SU-DHL-6 (cell line): ENCODE measurements at regions not wholly inside any gene's neighbourhood (a gene's known extent, or its start where the extent isn't known, plus 50 kb on each side); places are given as distances from the start of the nearest gene placed in this dataset.

ENCODE experiments used
- H2AFZ ChIP-seq: fragments of 200-600 bp; sonication (generic); 2 replicates; pipeline ENCODE4 v1.6.1; 2014; ENCODE audit warnings: low read depth, mild to moderate bottlenecking, moderate library complexity, mixed read lengths, antibody characterized with exemption, low read length; ENCODE audit not compliant: severe bottlenecking
- H3F3A ChIP-seq: fragments of 200-600 bp; shearing (Covaris generic); 2 replicates; pipeline ENCODE4 v1.6.0; 2016; ENCODE audit warnings: antibody characterized with exemption, mild to moderate bottlenecking; ENCODE audit not compliant: insufficient read depth
- H3K27ac ChIP-seq: fragments of 200-600 bp; sonication (generic); 2 replicates; pipeline ENCODE4 v1.5.1; 2016; ENCODE audit warnings: low read depth, mild to moderate bottlenecking, low read length, moderate library complexity, mixed read lengths
- H3K27me3 ChIP-seq: fragments of 200-600 bp; sonication (generic), shearing (Covaris generic); 2 replicates; pipeline ENCODE4 v1.6.0; 2014; ENCODE audit warnings: mild to moderate bottlenecking, low read length
- H3K36me3 ChIP-seq: fragments of 200-600 bp; sonication (generic); 2 replicates; pipeline ENCODE4 v1.6.1; 2014; ENCODE audit warnings: mild to moderate bottlenecking, low read length, mixed read lengths
- H3K4me2 ChIP-seq: fragments of 300-600, 200-600 bp; shearing (Covaris generic), sonication (generic); 2 replicates; pipeline ENCODE4 v1.6.0; 2014; ENCODE audit warnings: low read length, low read depth, mild to moderate bottlenecking; ENCODE audit not compliant: poor library complexity, severe bottlenecking
- H3K4me3 ChIP-seq: fragments of 200-600 bp; sonication (generic); 2 replicates; pipeline ENCODE4 v1.5.1; 2014; ENCODE audit warnings: antibody characterized with exemption, low read length, mild to moderate bottlenecking, mixed read lengths; ENCODE audit not compliant: insufficient read depth, poor library complexity, severe bottlenecking
- H3K79me2 ChIP-seq: fragments of 200-600 bp; sonication (generic); 2 replicates; pipeline ENCODE4 v1.6.1; 2014; ENCODE audit warnings: mild to moderate bottlenecking, low read length, moderate library complexity; ENCODE audit not compliant: insufficient read depth
- H3K9ac ChIP-seq: fragments of 200-600 bp; sonication (generic); 2 replicates; pipeline ENCODE4 v1.7.0; 2014; ENCODE audit warnings: mild to moderate bottlenecking, low read length
- H3K9me2 ChIP-seq: fragments of 200-600 bp; sonication (generic); replicated peaks from 2 replicates; pipeline ENCODE4 v1.6.1; 2014; ENCODE audit warnings: low read length; ENCODE audit not compliant: insufficient read depth
- H3K9me3 ChIP-seq: fragments of 200-600 bp; sonication (generic); 2 replicates; pipeline ENCODE4 v1.6.1; 2014; ENCODE audit warnings: low read length, mixed read lengths; ENCODE audit not compliant: insufficient read depth
- H4K20me1 ChIP-seq: fragments of 200-600 bp; sonication (generic); 2 replicates; pipeline ENCODE4 v1.6.1; 2014; ENCODE audit warnings: low read depth, mild to moderate bottlenecking, antibody characterized with exemption, low read length, moderate library complexity, mixed read lengths
- CTCF ChIP-seq: fragments of 200-600 bp; sonication (generic); IDR thresholded peaks from one replicate; pipeline ENCODE4 v1.5.1; 2017; ENCODE audit warnings: antibody characterized with exemption, mild to moderate bottlenecking, low read length, moderate library complexity; ENCODE audit not compliant: insufficient read depth, poor library complexity, severe bottlenecking
- EZH2phosphoT487 ChIP-seq: fragments of 200-600 bp; sonication (generic), shearing (Covaris generic); conservative IDR thresholded peaks from 2 replicates; pipeline ENCODE4 v1.6.1; 2018; ENCODE audit warnings: mild to moderate bottlenecking, antibody characterized with exemption, low read length, moderate library complexity, mixed read lengths

- peak overlapping the region; percentile 80 for H2AFZ ChIP-seq
- H3K9me3 ChIP-seq: no peaks in the 10 kb centered on the region
- TF ChIP-seq EZH2phosphoT487 (no peak), CTCF (peak; percentile 51)
- 0 out of 2 replicates have a peak, but pooled peaks cover 6% of the 10 kb centered on the region for H3F3A ChIP-seq
- H4K20me1 ChIP-seq: no peaks in the 10 kb centered on the region
- H3K36me3 ChIP-seq: no peaks in the 10 kb centered on the region
- H3K4me3 ChIP-seq: peak overlapping the region; percentile 41
- H3K9me2 ChIP-seq: no peaks in the 10 kb centered on the region
- H3K27me3 ChIP-seq: no peaks in the 10 kb centered on the region
- no peaks in the 10 kb centered on the region for H3K79me2 ChIP-seq
- peak overlapping the region; percentile 23 for H3K9ac ChIP-seq
- H3K27ac ChIP-seq: peak overlapping the region; percentile 78
- peak overlapping the region; percentile 64 for H3K4me2 ChIP-seq
Observed at GRCh38 chr5:10825897-10826644, 65.0 kb upstream of the DAP start.

- Histone ChIP-seq H4K20me1 (no peaks in the 10 kb centered on the region), H3K79me2 (no peaks in the 10 kb centered on the region), H3F3A (no peaks in the 10 kb centered on the region), H3K4me2 (no peak overlapping the region), H3K9ac (no peak overlapping the region), H3K9me3 (no peaks in the 10 kb centered on the region), H3K36me3 (no peaks in the 10 kb centered on the region), H2AFZ (no peak overlapping the region), H3K4me3 (no peak overlapping the region), H3K27ac (no peak overlapping the region), H3K9me2 (no peaks in the 10 kb centered on the region), H3K27me3 (no peaks in the 10 kb centered on the region)
- TF ChIP-seq CTCF: no peak
- no peak for TF ChIP-seq EZH2phosphoT487
Observed at GRCh38 chr5:10812218-10812617, 51.2 kb upstream of the DAP start.
